ENCODE measurements at regions not wholly inside any gene's neighbourhood (a gene's known extent, or its start where the extent isn't known, plus 50 kb on each side); places are given as distances from the start of the nearest gene placed in this dataset.

DNA sequence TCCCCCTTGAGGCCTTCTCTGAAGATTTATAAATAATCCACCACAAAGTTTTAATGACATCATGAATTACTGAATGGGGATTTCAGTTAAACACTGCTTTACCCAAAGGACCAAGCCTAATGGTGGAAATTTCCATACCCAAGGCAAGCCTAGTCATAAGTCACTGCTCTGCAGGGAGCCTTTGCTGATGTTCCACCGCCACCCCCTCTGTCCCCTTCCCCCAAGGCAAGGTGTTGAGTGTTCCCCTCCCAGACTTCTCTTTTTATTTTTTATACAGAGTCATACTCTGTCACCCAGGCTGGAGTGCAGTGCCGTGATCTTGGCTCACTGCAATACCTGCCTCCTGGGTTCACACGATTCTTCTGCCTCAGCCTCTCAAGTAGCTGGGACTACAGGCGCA lies 76.4 kb upstream of the FUNDC1 start:
- no peak for TF ChIP-seq CTCF (IDR thresholded peaks at IDR 0.05; ENCODE audit: unreplicated experiment in 3 of 3)
- Mint-ChIP-seq H3K36me3 (ENCODE audit: low read depth) (no peaks in the 10 kb centered on the region), H3K27me3 (ENCODE audit: low read depth) (peaks cover 4% of the 10 kb centered on the region), H3K4me3 (no peak overlapping the region), H3K9me3 (peaks cover 16% of the 10 kb centered on the region), H3K27ac (no peak overlapping the region), H3K4me1 (no peaks in the 10 kb centered on the region)

GRCh38 chrX:44596277-44596676 lies 53.6 kb upstream of the FUNDC1 start:
- Mint-ChIP-seq H3K4me3 (no peak overlapping the region), H3K9me3 (peaks cover 19% of the 10 kb centered on the region), H3K4me1 (no peaks in the 10 kb centered on the region), H3K36me3 (ENCODE audit: low read depth) (no peaks in the 10 kb centered on the region), H3K27me3 (ENCODE audit: low read depth) (no peaks in the 10 kb centered on the region), H3K27ac (no peak overlapping the region)
- TF ChIP-seq CTCF (IDR thresholded peaks at IDR 0.05; ENCODE audit: unreplicated experiment in 3 of 3), result no peak

Measured in nephron (organoid).